H9 (cell line): ENCODE measurements at regions not wholly inside any gene's neighbourhood (a gene's known extent, or its start where the extent isn't known, plus 50 kb on each side); places are given as distances from the start of the nearest gene placed in this dataset.

ENCODE experiments used
- DNase-seq: peaks from one replicate; pipeline ENCODE4 v3.0.0-alpha.2; 2017
- H2AFZ ChIP-seq: one replicate; pipeline ENCODE4 v1.6.1; 2013; ENCODE audit warnings: mild to moderate bottlenecking, low read length, control low read depth, moderate library complexity
- H2AK5ac ChIP-seq: 2 replicates; pipeline ENCODE4 v1.6.1; 2013; ENCODE audit warnings: low read length, control low read depth, mixed read lengths; ENCODE audit not compliant: insufficient read length
- H2BK120ac ChIP-seq: one replicate; pipeline ENCODE4 v1.6.1; 2013; ENCODE audit warnings: low read depth, mild to moderate bottlenecking, low read length, control low read depth, inconsistent platforms; ENCODE audit not compliant: poor library complexity, severe bottlenecking
- H2BK12ac ChIP-seq: 2 replicates; pipeline ENCODE4 v1.6.1; 2013; ENCODE audit warnings: low read length, control low read depth, mixed read lengths, low read depth; ENCODE audit not compliant: insufficient read length
- H2BK15ac ChIP-seq: 2 replicates; pipeline ENCODE4 v1.6.1; 2013; ENCODE audit warnings: low read depth, low read length, control low read depth
- H2BK20ac ChIP-seq: one replicate; pipeline ENCODE4 v1.6.1; 2013; ENCODE audit warnings: low read depth, mild to moderate bottlenecking, low read length, control low read depth, inconsistent platforms; ENCODE audit not compliant: poor library complexity, severe bottlenecking
- H2BK5ac ChIP-seq: 2 replicates; pipeline ENCODE4 v1.6.1; 2013; ENCODE audit warnings: low read length, control low read depth, mixed read lengths; ENCODE audit not compliant: insufficient read length
- H3K14ac ChIP-seq: 2 replicates; pipeline ENCODE4 v1.6.1; 2013; ENCODE audit warnings: low read length, control low read depth; ENCODE audit not compliant: insufficient read depth
- H3K18ac ChIP-seq: 2 replicates; pipeline ENCODE4 v1.6.1; 2013; ENCODE audit warnings: low read depth, mild to moderate bottlenecking, mixed read lengths, low read length, control low read depth; ENCODE audit not compliant: insufficient read length
- H3K23ac ChIP-seq: 2 replicates; pipeline ENCODE4 v1.6.1; 2013; ENCODE audit warnings: low read length, control low read depth, mixed read lengths, low read depth; ENCODE audit not compliant: insufficient read length
- H3K23me2 ChIP-seq: 2 replicates; pipeline ENCODE4 v1.6.1; 2013; ENCODE audit warnings: low read depth, mild to moderate bottlenecking, mixed read lengths, low read length, control low read depth; ENCODE audit not compliant: insufficient read length, poor library complexity, severe bottlenecking
- H3K27ac ChIP-seq: 2 replicates; pipeline ENCODE4 v1.5.1; 2013; ENCODE audit warnings: low read length, control low read depth, mixed read lengths, low read depth; ENCODE audit not compliant: insufficient read length
- H3K27me3 ChIP-seq: 2 replicates; pipeline ENCODE4 v1.6.1; 2013; ENCODE audit warnings: low read length, control low read depth, inconsistent platforms; ENCODE audit not compliant: insufficient read depth
- H3K4ac ChIP-seq: 2 replicates; pipeline ENCODE4 v1.6.1; 2013; ENCODE audit warnings: low read depth, mild to moderate bottlenecking, control low read depth, inconsistent platforms, low read length, moderate library complexity
- H3K4me1 ChIP-seq: 2 replicates; pipeline ENCODE4 v1.6.1; 2013; ENCODE audit warnings: low read length, control low read depth, inconsistent platforms; ENCODE audit not compliant: insufficient read depth
- H3K4me2 ChIP-seq: 2 replicates; pipeline ENCODE4 v1.6.1; 2013; ENCODE audit warnings: low read length, control low read depth, mixed read lengths; ENCODE audit not compliant: insufficient read length, insufficient read depth
- H3K56ac ChIP-seq: 2 replicates; pipeline ENCODE4 v1.6.1; 2013; ENCODE audit warnings: low read depth, mild to moderate bottlenecking, mixed read lengths, low read length, control low read depth; ENCODE audit not compliant: insufficient read length
- H3K79me1 ChIP-seq: 2 replicates; pipeline ENCODE4 v1.6.1; 2013; ENCODE audit warnings: low read depth, mild to moderate bottlenecking, moderate library complexity, low read length, control low read depth, inconsistent platforms; ENCODE audit not compliant: insufficient read depth, poor library complexity, severe bottlenecking
- H3K79me2 ChIP-seq: 2 replicates; pipeline ENCODE4 v1.6.1; 2013; ENCODE audit warnings: low read length, control low read depth, inconsistent platforms; ENCODE audit not compliant: insufficient read depth
- H3K9ac ChIP-seq: 2 replicates; pipeline ENCODE4 v1.6.1; 2013; ENCODE audit warnings: low read length, control low read depth, mixed read lengths; ENCODE audit not compliant: insufficient read length; ENCODE audit errors: extremely low read depth
- H3K9me3 ChIP-seq: one replicate; pipeline ENCODE4 v1.6.1; 2013; ENCODE audit warnings: low read depth, low read length, inconsistent platforms; ENCODE audit not compliant: control insufficient read depth
- H3T11ph ChIP-seq: one replicate; pipeline ENCODE4 v1.6.1; 2013; ENCODE audit warnings: mild to moderate bottlenecking, low read length, control low read depth, inconsistent platforms
- H4K20me1 ChIP-seq: one replicate; pipeline ENCODE4 v1.6.1; 2013; ENCODE audit not compliant: control insufficient read depth, insufficient read length, insufficient read depth
- H4K5ac ChIP-seq: 2 replicates; pipeline ENCODE4 v1.6.1; 2013; ENCODE audit warnings: low read depth, mild to moderate bottlenecking, mixed read lengths, low read length, control low read depth; ENCODE audit not compliant: insufficient read length
- H4K8ac ChIP-seq: replicated peaks from 2 replicates; pipeline ENCODE4 v1.6.1; 2013; ENCODE audit warnings: low read length, control low read depth, mixed read lengths, low read depth; ENCODE audit not compliant: insufficient read length
- H4K91ac ChIP-seq: 2 replicates; pipeline ENCODE4 v1.6.1; 2013; ENCODE audit warnings: low read depth, mild to moderate bottlenecking, moderate library complexity, mixed read lengths, low read length, control low read depth; ENCODE audit not compliant: insufficient read length
- H3K27ac Mint-ChIP-seq, 3 experiments: 2 replicates in 2 of 3; 3 replicates in 1 of 3; pipeline ENCODE4 v1.8.0; 2020 to 2021; ENCODE audit warnings: mixed read lengths in 3 of 3, mild to moderate bottlenecking in 1 of 3, moderate library complexity in 1 of 3
- H3K27me3 Mint-ChIP-seq: 2 replicates; pipeline ENCODE4 v1.8.0; 2021; ENCODE audit warnings: low read depth, mild to moderate bottlenecking, moderate library complexity, mixed read lengths
- H3K36me3 Mint-ChIP-seq, 3 experiments: 2 replicates in 2 of 3; 3 replicates in 1 of 3; pipeline ENCODE4 v1.8.0; 2020 to 2021; ENCODE audit warnings: low read depth in 3 of 3, mixed read lengths in 3 of 3; ENCODE audit not compliant: insufficient read depth in 1 of 3
- H3K4me1 Mint-ChIP-seq, 2 experiments: 2 replicates each; pipeline ENCODE4 v1.8.0; 2020; ENCODE audit warnings: mixed read lengths in 2 of 2
- H3K4me3 Mint-ChIP-seq, 2 experiments: 2 replicates in 1 of 2; 3 replicates in 1 of 2; pipeline ENCODE4 v1.8.0; 2020 to 2021; ENCODE audit warnings: mild to moderate bottlenecking in 2 of 2, mixed read lengths in 2 of 2, moderate library complexity in 1 of 2
- H3K9me3 Mint-ChIP-seq, 2 experiments: 2 replicates in 1 of 2; 3 replicates in 1 of 2; pipeline ENCODE4 v1.8.0; 2020; ENCODE audit warnings: mild to moderate bottlenecking in 2 of 2, mixed read lengths in 2 of 2, moderate library complexity in 1 of 2
- CTCF ChIP-seq: fragments of 200-600 bp; sonication (generic); conservative IDR thresholded peaks from 3 replicates; pipeline ENCODE4 v1.8.0; 2021; ENCODE audit warnings: antibody characterized with exemption, mild to moderate bottlenecking
- WGBS: extraction: QIAGEN DNeasy Blood & Tissue Kit; methylation state at CpG from one replicate; pipeline ENCODE4 v1.1.7; 2013; ENCODE audit warnings: missing lambda C conversion rate, low lambda C conversion rate, mixed read lengths; ENCODE audit not compliant: insufficient read length; ENCODE audit errors: extremely low coverage; 5-methylcytosine and 5-hydroxymethylcytosine counted together

GRCh38 chr16:55929181-55929580, 54.0 kb upstream of the CES5A start:
- no peaks in the 10 kb centered on the region for H3K79me2 ChIP-seq
- H4K20me1 ChIP-seq: no peaks in the 10 kb centered on the region
- H3K27ac Mint-ChIP-seq: peak overlapping the region in 1 of 3 experiments; percentile 21; a peak in 1 of 7 replicates
- no peak for TF ChIP-seq CTCF
- H3K4me3 Mint-ChIP-seq: no peak overlapping the region
- H2BK15ac ChIP-seq: no peak overlapping the region
- H3K27me3 ChIP-seq: no peaks in the 10 kb centered on the region
- H3K27me3 Mint-ChIP-seq: peaks cover 13% of the 10 kb centered on the region
- H3K56ac ChIP-seq: no peak overlapping the region
- H2BK5ac ChIP-seq: no peak overlapping the region
- no peak overlapping the region for H3K4me2 ChIP-seq
- H4K5ac ChIP-seq: no peak overlapping the region
- no peaks in the 10 kb centered on the region for H3K4me1 ChIP-seq
- no CpG with 5 or more reads among the region's 8 CpGs for WGBS
- H3T11ph ChIP-seq: no peak overlapping the region
- H3K4me1 Mint-ChIP-seq: no peaks in the 10 kb centered on the region
- no peaks in the 10 kb centered on the region for H3K36me3 Mint-ChIP-seq
- H3K9ac ChIP-seq: no peak overlapping the region
- H2AFZ ChIP-seq: no peak overlapping the region
- H2BK120ac ChIP-seq: no peak overlapping the region
- no peak overlapping the region for H3K23ac ChIP-seq
- H3K14ac ChIP-seq: no peak overlapping the region; the same call in 1 of the 2 replicates
- H2BK12ac ChIP-seq: no peak overlapping the region
- no peak overlapping the region for H3K4ac ChIP-seq
- no peaks in the 10 kb centered on the region for H3K9me3 Mint-ChIP-seq
- H2BK20ac ChIP-seq: no peak overlapping the region
- DNase-seq: no peak
- no peaks in the 10 kb centered on the region for H3K79me1 ChIP-seq
- H2AK5ac ChIP-seq: no peak overlapping the region
- H4K91ac ChIP-seq: no peak overlapping the region
- no peaks in the 10 kb centered on the region for H3K9me3 ChIP-seq
- no peaks in the 10 kb centered on the region for H3K23me2 ChIP-seq
- no peak overlapping the region for H3K18ac ChIP-seq
- no peak overlapping the region for H4K8ac ChIP-seq
- no peak overlapping the region for H3K27ac ChIP-seq
